WTC11 (cell line): ENCODE measurements at regions not wholly inside any gene's neighbourhood (a gene's known extent, or its start where the extent isn't known, plus 50 kb on each side); places are given as distances from the start of the nearest gene placed in this dataset.

Experiments used
- ATAC-seq: fragments of 200-7000 bp; cut with Tn5 transposase; 2 replicates; pipeline ENCODE4 v1.10.0; 2021; ENCODE audit warnings: mild to moderate bottlenecking, moderate library complexity
- CTCF ChIA-PET: fragments of 300-600 bp; sonication (Branson Sonifier 250); formaldehyde crosslinking; loops from one replicate; lab custom pipeline; 2021; ENCODE audit warnings: antibody characterized with exemption; lab: Charles Lee
- POLR2A ChIA-PET: fragments of 350-600 bp; sonication (Branson Sonifier 250); formaldehyde crosslinking; loops from one replicate; lab custom pipeline; 2021; ENCODE audit warnings: antibody characterized with exemption; lab: Charles Lee
- DNase-seq: peaks from one replicate; pipeline ENCODE4 v3.0.0; 2021; ENCODE audit warnings: low spot score
- H3K27ac Mint-ChIP-seq: 2 replicates; pipeline ENCODE4 v1.8.0; 2021; ENCODE audit warnings: mixed read lengths
- H3K27me3 Mint-ChIP-seq: 2 replicates; pipeline ENCODE4 v1.8.0; 2021; ENCODE audit warnings: low read depth, mild to moderate bottlenecking, moderate library complexity, mixed read lengths
- H3K36me3 Mint-ChIP-seq: 2 replicates; pipeline ENCODE4 v1.8.0; 2021; ENCODE audit warnings: mixed read lengths
- H3K4me1 Mint-ChIP-seq: 2 replicates; pipeline ENCODE4 v1.8.0; 2022; ENCODE audit warnings: mixed read lengths
- H3K4me3 Mint-ChIP-seq: 2 replicates; pipeline ENCODE4 v1.8.0; 2021; ENCODE audit warnings: mild to moderate bottlenecking, moderate library complexity, mixed read lengths
- H3K9me3 Mint-ChIP-seq: 2 replicates; pipeline ENCODE4 v1.8.0; 2021; ENCODE audit warnings: mixed read lengths
- FOXJ3 ChIP-seq: sonication (generic); formaldehyde crosslinking; IDR thresholded peaks from 2 replicates; pipeline ENCODE4 v1.9.0; 2021; ENCODE audit warnings: missing genetic modification reagents, mild to moderate bottlenecking, borderline replicate concordance
- GRHL2 ChIP-seq: fragments of 250-450 bp; sonication (Bioruptor Pico); IDR thresholded peaks from 2 replicates; pipeline ENCODE4 v1.8.0; 2022; ENCODE audit warnings: mild to moderate bottlenecking, moderate library complexity; ENCODE audit not compliant: insufficient replicate concordance, severe bottlenecking
- HMGA2 ChIP-seq: fragments of 250-450 bp; sonication (Bioruptor Pico); IDR thresholded peaks from 2 replicates; pipeline ENCODE4 v1.4.0; 2021; ENCODE audit warnings: mild to moderate bottlenecking, moderate library complexity
- NR3C1 ChIP-seq: sonication (generic); formaldehyde crosslinking; conservative IDR thresholded peaks from 2 replicates; pipeline ENCODE4 v1.8.1; 2023; ENCODE audit warnings: low read depth, mild to moderate bottlenecking, missing genetic modification reagents
- RORB ChIP-seq: fragments of 250-450 bp; sonication (Bioruptor Pico); IDR thresholded peaks from 2 replicates; pipeline ENCODE4 v1.9.0; 2021; ENCODE audit warnings: mild to moderate bottlenecking
- SMAD3 ChIP-seq: sonication (generic); formaldehyde crosslinking; IDR thresholded peaks from 2 replicates; pipeline ENCODE4 v1.8.0; 2022; ENCODE audit warnings: missing genetic modification reagents, mild to moderate bottlenecking, borderline replicate concordance
- ZBTB21 ChIP-seq: sonication (generic); formaldehyde crosslinking; IDR thresholded peaks from 2 replicates; pipeline ENCODE4 v1.8.1; 2023; ENCODE audit warnings: mild to moderate bottlenecking, missing genetic modification reagents, borderline replicate concordance
- ZNF121 ChIP-seq: sonication (generic); formaldehyde crosslinking; IDR thresholded peaks from 2 replicates; pipeline ENCODE4 v1.8.0; 2023; ENCODE audit warnings: missing genetic modification reagents
- ZNF232 ChIP-seq: sonication (generic); formaldehyde crosslinking; IDR thresholded peaks from 2 replicates; pipeline ENCODE4 v1.8.0; 2022; ENCODE audit warnings: mild to moderate bottlenecking, missing genetic modification reagents
- TF ChIP-seq, protein P1 (sequence below): sonication (generic); formaldehyde crosslinking; IDR thresholded peaks from 2 replicates; pipeline ENCODE4 v1.8.1; 2022; ENCODE audit warnings: mild to moderate bottlenecking, missing genetic modification reagents, moderate library complexity, borderline replicate concordance
- TF ChIP-seq, protein P2 (sequence below): sonication (generic); formaldehyde crosslinking; IDR thresholded peaks from 2 replicates; pipeline ENCODE4 v1.8.1; 2023; ENCODE audit warnings: mild to moderate bottlenecking, missing genetic modification reagents, moderate library complexity
- TF ChIP-seq, protein P3 (sequence below): sonication (generic); formaldehyde crosslinking; IDR thresholded peaks from 2 replicates; pipeline ENCODE4 v1.8.1; 2022; ENCODE audit warnings: low read depth, mild to moderate bottlenecking, moderate library complexity, missing genetic modification reagents, borderline replicate concordance
- TF ChIP-seq, protein P4 (sequence below): sonication (generic); formaldehyde crosslinking; IDR thresholded peaks from 2 replicates; pipeline ENCODE4 v1.8.0; 2023; ENCODE audit warnings: missing genetic modification reagents, mild to moderate bottlenecking, borderline replicate concordance
- TF ChIP-seq, protein P5 (sequence below): fragments of 250-450 bp; sonication (Bioruptor Pico); IDR thresholded peaks from 2 replicates; pipeline ENCODE4 v1.8.0; 2021; ENCODE audit warnings: mild to moderate bottlenecking
- TF ChIP-seq, protein P6 (sequence below): sonication (generic); formaldehyde crosslinking; IDR thresholded peaks from 2 replicates; pipeline ENCODE4 v1.8.0; 2022; ENCODE audit warnings: missing genetic modification reagents
- TF ChIP-seq, protein P7 (sequence below): sonication (generic); formaldehyde crosslinking; IDR thresholded peaks from 2 replicates; pipeline ENCODE4 v1.8.1; 2022; ENCODE audit warnings: mild to moderate bottlenecking, moderate library complexity, missing genetic modification reagents
- TF ChIP-seq, protein P8 (sequence below): fragments of 250-450 bp; sonication (Bioruptor Pico); IDR thresholded peaks from 2 replicates; pipeline ENCODE4 v1.9.0; 2021; ENCODE audit warnings: mild to moderate bottlenecking

DNA sequence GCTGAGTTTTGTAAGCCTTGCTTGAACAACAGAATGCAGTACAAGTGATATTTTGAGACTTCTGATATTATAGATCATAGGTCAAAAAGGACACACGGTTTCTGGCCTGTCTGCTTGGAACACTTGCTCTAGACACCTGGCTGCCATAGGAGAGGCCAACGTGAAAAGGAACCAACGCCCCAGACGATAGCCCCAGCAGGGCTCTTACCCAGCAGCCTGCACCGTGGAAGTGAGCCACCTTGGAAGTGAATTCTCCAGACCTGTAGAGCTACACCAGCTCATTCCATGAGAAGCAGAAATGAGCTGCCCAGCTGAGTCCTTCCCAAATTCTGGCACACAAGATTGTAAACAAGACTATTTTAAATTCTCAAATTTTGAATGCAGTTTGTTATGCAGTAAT is 323.1 kb downstream of the FBXO8 start:
- no peak for TF ChIP-seq NR3C1
- TF ChIP-seq ZNF121 (CRISPR knock-in tag): no peak
- TF ChIP-seq FOXJ3: no peak
- TF ChIP-seq ZNF232 (CRISPR knock-in tag): no peak
- TF ChIP-seq, protein P1, sequence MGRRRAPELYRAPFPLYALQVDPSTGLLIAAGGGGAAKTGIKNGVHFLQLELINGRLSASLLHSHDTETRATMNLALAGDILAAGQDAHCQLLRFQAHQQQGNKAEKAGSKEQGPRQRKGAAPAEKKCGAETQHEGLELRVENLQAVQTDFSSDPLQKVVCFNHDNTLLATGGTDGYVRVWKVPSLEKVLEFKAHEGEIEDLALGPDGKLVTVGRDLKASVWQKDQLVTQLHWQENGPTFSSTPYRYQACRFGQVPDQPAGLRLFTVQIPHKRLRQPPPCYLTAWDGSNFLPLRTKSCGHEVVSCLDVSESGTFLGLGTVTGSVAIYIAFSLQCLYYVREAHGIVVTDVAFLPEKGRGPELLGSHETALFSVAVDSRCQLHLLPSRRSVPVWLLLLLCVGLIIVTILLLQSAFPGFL (CRISPR knock-in tag): no peak
- TF ChIP-seq, protein P2, sequence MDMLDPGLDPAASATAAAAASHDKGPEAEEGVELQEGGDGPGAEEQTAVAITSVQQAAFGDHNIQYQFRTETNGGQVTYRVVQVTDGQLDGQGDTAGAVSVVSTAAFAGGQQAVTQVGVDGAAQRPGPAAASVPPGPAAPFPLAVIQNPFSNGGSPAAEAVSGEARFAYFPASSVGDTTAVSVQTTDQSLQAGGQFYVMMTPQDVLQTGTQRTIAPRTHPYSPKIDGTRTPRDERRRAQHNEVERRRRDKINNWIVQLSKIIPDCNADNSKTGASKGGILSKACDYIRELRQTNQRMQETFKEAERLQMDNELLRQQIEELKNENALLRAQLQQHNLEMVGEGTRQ (CRISPR knock-in tag): no peak
- no peak for TF ChIP-seq ZBTB21
- no peak for TF ChIP-seq SMAD3
- TF ChIP-seq, protein P3, sequence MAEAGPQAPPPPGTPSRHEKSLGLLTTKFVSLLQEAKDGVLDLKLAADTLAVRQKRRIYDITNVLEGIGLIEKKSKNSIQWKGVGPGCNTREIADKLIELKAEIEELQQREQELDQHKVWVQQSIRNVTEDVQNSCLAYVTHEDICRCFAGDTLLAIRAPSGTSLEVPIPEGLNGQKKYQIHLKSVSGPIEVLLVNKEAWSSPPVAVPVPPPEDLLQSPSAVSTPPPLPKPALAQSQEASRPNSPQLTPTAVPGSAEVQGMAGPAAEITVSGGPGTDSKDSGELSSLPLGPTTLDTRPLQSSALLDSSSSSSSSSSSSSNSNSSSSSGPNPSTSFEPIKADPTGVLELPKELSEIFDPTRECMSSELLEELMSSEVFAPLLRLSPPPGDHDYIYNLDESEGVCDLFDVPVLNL (CRISPR knock-in tag): no peak
- no peak for TF ChIP-seq HMGA2 (CRISPR knock-in tag)
- TF ChIP-seq, protein P4, sequence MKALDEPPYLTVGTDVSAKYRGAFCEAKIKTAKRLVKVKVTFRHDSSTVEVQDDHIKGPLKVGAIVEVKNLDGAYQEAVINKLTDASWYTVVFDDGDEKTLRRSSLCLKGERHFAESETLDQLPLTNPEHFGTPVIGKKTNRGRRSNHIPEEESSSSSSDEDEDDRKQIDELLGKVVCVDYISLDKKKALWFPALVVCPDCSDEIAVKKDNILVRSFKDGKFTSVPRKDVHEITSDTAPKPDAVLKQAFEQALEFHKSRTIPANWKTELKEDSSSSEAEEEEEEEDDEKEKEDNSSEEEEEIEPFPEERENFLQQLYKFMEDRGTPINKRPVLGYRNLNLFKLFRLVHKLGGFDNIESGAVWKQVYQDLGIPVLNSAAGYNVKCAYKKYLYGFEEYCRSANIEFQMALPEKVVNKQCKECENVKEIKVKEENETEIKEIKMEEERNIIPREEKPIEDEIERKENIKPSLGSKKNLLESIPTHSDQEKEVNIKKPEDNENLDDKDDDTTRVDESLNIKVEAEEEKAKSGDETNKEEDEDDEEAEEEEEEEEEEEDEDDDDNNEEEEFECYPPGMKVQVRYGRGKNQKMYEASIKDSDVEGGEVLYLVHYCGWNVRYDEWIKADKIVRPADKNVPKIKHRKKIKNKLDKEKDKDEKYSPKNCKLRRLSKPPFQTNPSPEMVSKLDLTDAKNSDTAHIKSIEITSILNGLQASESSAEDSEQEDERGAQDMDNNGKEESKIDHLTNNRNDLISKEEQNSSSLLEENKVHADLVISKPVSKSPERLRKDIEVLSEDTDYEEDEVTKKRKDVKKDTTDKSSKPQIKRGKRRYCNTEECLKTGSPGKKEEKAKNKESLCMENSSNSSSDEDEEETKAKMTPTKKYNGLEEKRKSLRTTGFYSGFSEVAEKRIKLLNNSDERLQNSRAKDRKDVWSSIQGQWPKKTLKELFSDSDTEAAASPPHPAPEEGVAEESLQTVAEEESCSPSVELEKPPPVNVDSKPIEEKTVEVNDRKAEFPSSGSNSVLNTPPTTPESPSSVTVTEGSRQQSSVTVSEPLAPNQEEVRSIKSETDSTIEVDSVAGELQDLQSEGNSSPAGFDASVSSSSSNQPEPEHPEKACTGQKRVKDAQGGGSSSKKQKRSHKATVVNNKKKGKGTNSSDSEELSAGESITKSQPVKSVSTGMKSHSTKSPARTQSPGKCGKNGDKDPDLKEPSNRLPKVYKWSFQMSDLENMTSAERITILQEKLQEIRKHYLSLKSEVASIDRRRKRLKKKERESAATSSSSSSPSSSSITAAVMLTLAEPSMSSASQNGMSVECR (CRISPR knock-in tag): no peak
- TF ChIP-seq, protein P5, sequence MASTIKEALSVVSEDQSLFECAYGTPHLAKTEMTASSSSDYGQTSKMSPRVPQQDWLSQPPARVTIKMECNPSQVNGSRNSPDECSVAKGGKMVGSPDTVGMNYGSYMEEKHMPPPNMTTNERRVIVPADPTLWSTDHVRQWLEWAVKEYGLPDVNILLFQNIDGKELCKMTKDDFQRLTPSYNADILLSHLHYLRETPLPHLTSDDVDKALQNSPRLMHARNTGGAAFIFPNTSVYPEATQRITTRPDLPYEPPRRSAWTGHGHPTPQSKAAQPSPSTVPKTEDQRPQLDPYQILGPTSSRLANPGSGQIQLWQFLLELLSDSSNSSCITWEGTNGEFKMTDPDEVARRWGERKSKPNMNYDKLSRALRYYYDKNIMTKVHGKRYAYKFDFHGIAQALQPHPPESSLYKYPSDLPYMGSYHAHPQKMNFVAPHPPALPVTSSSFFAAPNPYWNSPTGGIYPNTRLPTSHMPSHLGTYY (CRISPR knock-in tag): no peak
- ATAC-seq: peak; percentile 69
- Mint-ChIP-seq H3K36me3 (no peaks in the 10 kb centered on the region), H3K9me3 (peaks cover 3% of the 10 kb centered on the region; the same call in 1 of the 2 replicates), H3K4me1 (no peaks in the 10 kb centered on the region), H3K27me3 (no peaks in the 10 kb centered on the region), H3K27ac (no peak overlapping the region), H3K4me3 (no peak overlapping the region)
- ChIA-PET CTCF (no interaction called here), POLR2A (no interaction called here)
- no peak for DNase-seq

DNA sequence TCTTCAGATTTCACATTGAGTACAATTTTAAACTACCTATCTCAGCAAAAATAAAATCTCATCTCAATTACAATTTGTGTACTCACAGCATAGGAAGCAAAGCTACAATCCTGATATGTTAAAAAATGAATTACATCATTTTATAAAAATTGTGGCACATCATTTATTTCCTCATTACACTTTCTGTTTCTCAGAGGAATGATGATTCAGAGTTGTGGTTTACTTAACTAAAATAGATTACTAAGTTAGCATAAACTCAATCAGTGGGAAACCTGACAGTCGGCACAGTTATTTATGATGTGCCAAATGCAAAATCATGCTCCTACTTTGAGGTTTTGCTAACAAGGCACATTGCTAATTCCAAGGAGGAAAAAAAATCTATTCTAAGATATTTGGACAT is 325.0 kb downstream of the FBXO8 start:
- ChIA-PET CTCF (no interaction called here), POLR2A (no interaction called here)
- no peak for ATAC-seq
- no peak for DNase-seq
- no peaks in the 10 kb centered on the region for H3K27me3 Mint-ChIP-seq
- H3K4me1 Mint-ChIP-seq: no peaks in the 10 kb centered on the region
- H3K4me3 Mint-ChIP-seq: no peak overlapping the region
- H3K27ac Mint-ChIP-seq: no peak overlapping the region
- H3K9me3 Mint-ChIP-seq: no peaks in the 10 kb centered on the region
- no peaks in the 10 kb centered on the region for H3K36me3 Mint-ChIP-seq
- TF ChIP-seq, protein P6, sequence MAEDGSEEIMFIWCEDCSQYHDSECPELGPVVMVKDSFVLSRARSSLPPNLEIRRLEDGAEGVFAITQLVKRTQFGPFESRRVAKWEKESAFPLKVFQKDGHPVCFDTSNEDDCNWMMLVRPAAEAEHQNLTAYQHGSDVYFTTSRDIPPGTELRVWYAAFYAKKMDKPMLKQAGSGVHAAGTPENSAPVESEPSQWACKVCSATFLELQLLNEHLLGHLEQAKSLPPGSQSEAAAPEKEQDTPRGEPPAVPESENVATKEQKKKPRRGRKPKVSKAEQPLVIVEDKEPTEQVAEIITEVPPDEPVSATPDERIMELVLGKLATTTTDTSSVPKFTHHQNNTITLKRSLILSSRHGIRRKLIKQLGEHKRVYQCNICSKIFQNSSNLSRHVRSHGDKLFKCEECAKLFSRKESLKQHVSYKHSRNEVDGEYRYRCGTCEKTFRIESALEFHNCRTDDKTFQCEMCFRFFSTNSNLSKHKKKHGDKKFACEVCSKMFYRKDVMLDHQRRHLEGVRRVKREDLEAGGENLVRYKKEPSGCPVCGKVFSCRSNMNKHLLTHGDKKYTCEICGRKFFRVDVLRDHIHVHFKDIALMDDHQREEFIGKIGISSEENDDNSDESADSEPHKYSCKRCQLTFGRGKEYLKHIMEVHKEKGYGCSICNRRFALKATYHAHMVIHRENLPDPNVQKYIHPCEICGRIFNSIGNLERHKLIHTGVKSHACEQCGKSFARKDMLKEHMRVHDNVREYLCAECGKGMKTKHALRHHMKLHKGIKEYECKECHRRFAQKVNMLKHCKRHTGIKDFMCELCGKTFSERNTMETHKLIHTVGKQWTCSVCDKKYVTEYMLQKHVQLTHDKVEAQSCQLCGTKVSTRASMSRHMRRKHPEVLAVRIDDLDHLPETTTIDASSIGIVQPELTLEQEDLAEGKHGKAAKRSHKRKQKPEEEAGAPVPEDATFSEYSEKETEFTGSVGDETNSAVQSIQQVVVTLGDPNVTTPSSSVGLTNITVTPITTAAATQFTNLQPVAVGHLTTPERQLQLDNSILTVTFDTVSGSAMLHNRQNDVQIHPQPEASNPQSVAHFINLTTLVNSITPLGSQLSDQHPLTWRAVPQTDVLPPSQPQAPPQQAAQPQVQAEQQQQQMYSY: no peak
- TF ChIP-seq, protein P7, sequence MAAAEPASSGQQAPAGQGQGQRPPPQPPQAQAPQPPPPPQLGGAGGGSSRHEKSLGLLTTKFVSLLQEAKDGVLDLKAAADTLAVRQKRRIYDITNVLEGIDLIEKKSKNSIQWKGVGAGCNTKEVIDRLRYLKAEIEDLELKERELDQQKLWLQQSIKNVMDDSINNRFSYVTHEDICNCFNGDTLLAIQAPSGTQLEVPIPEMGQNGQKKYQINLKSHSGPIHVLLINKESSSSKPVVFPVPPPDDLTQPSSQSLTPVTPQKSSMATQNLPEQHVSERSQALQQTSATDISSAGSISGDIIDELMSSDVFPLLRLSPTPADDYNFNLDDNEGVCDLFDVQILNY (CRISPR knock-in tag): no peak
- TF ChIP-seq, protein P8, sequence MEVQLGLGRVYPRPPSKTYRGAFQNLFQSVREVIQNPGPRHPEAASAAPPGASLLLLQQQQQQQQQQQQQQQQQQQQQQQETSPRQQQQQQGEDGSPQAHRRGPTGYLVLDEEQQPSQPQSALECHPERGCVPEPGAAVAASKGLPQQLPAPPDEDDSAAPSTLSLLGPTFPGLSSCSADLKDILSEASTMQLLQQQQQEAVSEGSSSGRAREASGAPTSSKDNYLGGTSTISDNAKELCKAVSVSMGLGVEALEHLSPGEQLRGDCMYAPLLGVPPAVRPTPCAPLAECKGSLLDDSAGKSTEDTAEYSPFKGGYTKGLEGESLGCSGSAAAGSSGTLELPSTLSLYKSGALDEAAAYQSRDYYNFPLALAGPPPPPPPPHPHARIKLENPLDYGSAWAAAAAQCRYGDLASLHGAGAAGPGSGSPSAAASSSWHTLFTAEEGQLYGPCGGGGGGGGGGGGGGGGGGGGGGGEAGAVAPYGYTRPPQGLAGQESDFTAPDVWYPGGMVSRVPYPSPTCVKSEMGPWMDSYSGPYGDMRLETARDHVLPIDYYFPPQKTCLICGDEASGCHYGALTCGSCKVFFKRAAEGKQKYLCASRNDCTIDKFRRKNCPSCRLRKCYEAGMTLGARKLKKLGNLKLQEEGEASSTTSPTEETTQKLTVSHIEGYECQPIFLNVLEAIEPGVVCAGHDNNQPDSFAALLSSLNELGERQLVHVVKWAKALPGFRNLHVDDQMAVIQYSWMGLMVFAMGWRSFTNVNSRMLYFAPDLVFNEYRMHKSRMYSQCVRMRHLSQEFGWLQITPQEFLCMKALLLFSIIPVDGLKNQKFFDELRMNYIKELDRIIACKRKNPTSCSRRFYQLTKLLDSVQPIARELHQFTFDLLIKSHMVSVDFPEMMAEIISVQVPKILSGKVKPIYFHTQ (CRISPR knock-in tag): no peak
- TF ChIP-seq FOXJ3 (no peak), GRHL2 (no peak), RORB (no peak)
